ENCODE measurements at regions not wholly inside any gene's neighbourhood (a gene's known extent, or its start where the extent isn't known, plus 50 kb on each side); places are given as distances from the start of the nearest gene placed in this dataset.

GRCh38 chr14:25521616-25522015, 471.7 kb upstream of the STXBP6 start:
- no peak for TF ChIP-seq CTCF (IDR thresholded peaks at IDR 0.05)
- Histone ChIP-seq H3K4me1 (no peaks in the 10 kb centered on the region), H3K9me3 (no peaks in the 10 kb centered on the region), H3K36me3 (no peaks in the 10 kb centered on the region), H3K27ac (no peak overlapping the region), H3K4me3 (no peak overlapping the region), H3K27me3 (no peaks in the 10 kb centered on the region)
- WGBS, 2 donors: 78 to 82% methylated on average over 2 of the region's 2 CpGs
- ATAC-seq: no peak
- no peak for DNase-seq
- intact Hi-C loops (cut with DNase I): no loop called here

DNA sequence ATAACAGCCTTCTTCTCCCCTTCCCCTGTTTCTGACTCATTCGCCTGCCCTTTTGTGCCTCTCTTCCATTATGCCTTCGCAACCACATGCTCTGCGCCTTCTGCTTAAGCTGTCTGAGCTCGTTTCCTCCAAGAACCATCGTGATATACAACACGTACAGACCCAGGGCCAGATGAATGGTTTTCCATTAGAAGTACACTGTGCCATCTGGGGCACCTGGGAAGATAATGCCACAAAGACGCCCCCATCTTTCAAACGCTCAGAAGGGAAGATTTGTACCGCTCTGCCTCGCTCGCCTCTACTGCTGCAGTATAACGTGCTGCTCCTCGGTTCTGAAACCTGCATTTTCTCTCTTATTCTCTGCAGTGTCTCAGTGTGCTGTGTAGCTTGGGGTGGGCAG, 470.9 kb upstream of the STXBP6 start:
- H3K9me3 ChIP-seq: peaks cover 0 to 2% (median 0%) of the 10 kb centered on the region in 11 donors
- H3K36me3 ChIP-seq: no peaks in the 10 kb centered on the region
- ATAC-seq: no peak
- TF ChIP-seq CTCF (IDR thresholded peaks at IDR 0.05): no peak
- no peaks in the 10 kb centered on the region for H3K4me1 ChIP-seq
- intact Hi-C loops (cut with DNase I): no loop called here
- H3K27me3 ChIP-seq: no peaks in the 10 kb centered on the region
- WGBS, 2 donors: 80 to 82% methylated on average over 13 of the region's 13 CpGs
- DNase-seq: no peak
- H3K4me3 ChIP-seq: no peak overlapping the region
- H3K27ac ChIP-seq: no peak overlapping the region

GRCh38 chr14:25518364-25518763, 468.4 kb upstream of the STXBP6 start:
- no peak overlapping the region for H3K4me3 ChIP-seq
- no peaks in the 10 kb centered on the region for H3K36me3 ChIP-seq
- H3K9me3 ChIP-seq: peaks cover 0 to 5% (median 0%) of the 10 kb centered on the region in 11 donors
- no peak overlapping the region for H3K27ac ChIP-seq
- no peaks in the 10 kb centered on the region for H3K4me1 ChIP-seq
- H3K27me3 ChIP-seq: no peaks in the 10 kb centered on the region
- intact Hi-C loops (cut with DNase I): no loop called here
- no peak for ATAC-seq
- DNase-seq: no peak
- TF ChIP-seq CTCF (IDR thresholded peaks at IDR 0.05): no peak

DNA sequence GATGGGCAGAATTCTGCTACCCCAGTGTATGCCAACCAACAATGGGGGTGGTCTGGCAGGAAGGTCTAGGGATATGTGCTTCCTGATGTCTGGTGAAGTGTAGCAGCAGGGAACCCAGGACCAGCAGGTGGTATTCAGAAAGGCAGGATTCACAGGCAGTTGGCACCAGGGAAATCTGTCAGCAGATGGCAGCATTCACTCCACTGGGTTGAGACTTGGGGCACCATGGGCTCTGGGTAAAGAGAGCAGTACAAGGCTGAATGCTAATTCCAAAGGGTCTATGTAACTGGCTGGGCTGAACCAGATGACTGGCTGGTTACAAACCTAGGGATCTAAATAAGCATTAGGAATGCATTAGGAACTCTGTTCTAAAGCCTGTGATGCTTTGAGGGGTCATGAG, 466.9 kb upstream of the STXBP6 start:
- H3K9me3 ChIP-seq: peaks cover 0 to 14% (median 0%) of the 10 kb centered on the region in 11 donors
- DNase-seq (no peak), ATAC-seq (no peak)
- H3K4me3 ChIP-seq: no peak overlapping the region
- H3K27ac ChIP-seq: no peak overlapping the region
- no peak for TF ChIP-seq CTCF (IDR thresholded peaks at IDR 0.05)
- no peaks in the 10 kb centered on the region for H3K36me3 ChIP-seq
- intact Hi-C loops (cut with DNase I): no loop called here
- no peaks in the 10 kb centered on the region for H3K4me1 ChIP-seq
- H3K27me3 ChIP-seq: no peaks in the 10 kb centered on the region

- Histone ChIP-seq H3K36me3 (no peaks in the 10 kb centered on the region), H3K9me3 (peaks cover 0 to 15% (median 0%) of the 10 kb centered on the region in 11 donors), H3K4me3 (no peak overlapping the region), H3K27ac (no peak overlapping the region), H3K4me1 (no peaks in the 10 kb centered on the region), H3K27me3 (no peaks in the 10 kb centered on the region)
- TF ChIP-seq CTCF (IDR thresholded peaks at IDR 0.05): no peak
- intact Hi-C loops (cut with DNase I): no loop called here
- WGBS, 2 donors: 86 to 88% methylated on average over 2 of the region's 2 CpGs
- DNase-seq (no peak), ATAC-seq (no peak)
Observed at GRCh38 chr14:25508845-25509244, 458.9 kb upstream of the STXBP6 start.

All from heart right ventricle (tissue), 16 donors.